Stimulated activated CD4-positive, alpha-beta T cell treated with anti-CD3 and anti-CD28 coated beads, Interleukin-4, amount 100 ng/mL, for 4 hours (primary cell): ENCODE measurements at regions not wholly inside any gene's neighbourhood (a gene's known extent, or its start where the extent isn't known, plus 50 kb on each side); places are given as distances from the start of the nearest gene placed in this dataset.

Experiments used
- DNase-seq, 2 experiments: peaks; one replicate each; pipeline ENCODE4 v3.0.0-alpha.2; 2020

- no peak for DNase-seq
Observed at GRCh38 chr9:105928416-105928815, 234.1 kb downstream of the TMEM38B start.

- DNase-seq = no peak
Observed at GRCh38 chr9:105930011-105930627, 235.8 kb downstream of the TMEM38B start.

GRCh38 chr9:105932276-105932675 lies 237.9 kb downstream of the TMEM38B start:
- DNase-seq = no peak

- no peak for DNase-seq
Observed at GRCh38 chr9:105950448-105950847, 256.1 kb downstream of the TMEM38B start.

GRCh38 chr9:105950894-105951293 lies 256.6 kb downstream of the TMEM38B start:
- no peak for DNase-seq

GRCh38 chr9:105954517-105954916 lies 260.2 kb downstream of the TMEM38B start:
- DNase-seq = no peak

GRCh38 chr9:105957830-105958229 lies 263.5 kb downstream of the TMEM38B start:
- DNase-seq = no peak

GRCh38 chr9:105958587-105958986 lies 264.2 kb downstream of the TMEM38B start:
- DNase-seq = no peak

- DNase-seq = no peak
Observed at GRCh38 chr9:105959531-105959930, 265.2 kb downstream of the TMEM38B start.

GRCh38 chr9:105963343-105964099 lies 269.2 kb downstream of the TMEM38B start:
- DNase-seq = no peak

GRCh38 chr9:105964156-105964555 lies 269.8 kb downstream of the TMEM38B start:
- no peak for DNase-seq

- no peak for DNase-seq
Observed at GRCh38 chr9:105966834-105967233, 272.5 kb downstream of the TMEM38B start.

GRCh38 chr9:105967248-105967647 lies 272.9 kb downstream of the TMEM38B start:
- no peak for DNase-seq

GRCh38 chr9:105967797-105968196 lies 273.5 kb downstream of the TMEM38B start:
- DNase-seq = no peak

GRCh38 chr9:105968811-105969466 lies 274.6 kb downstream of the TMEM38B start:
- no peak for DNase-seq

GRCh38 chr9:105969636-105970035 lies 275.3 kb downstream of the TMEM38B start:
- DNase-seq = no peak

- DNase-seq = no peak
Observed at GRCh38 chr9:105971986-105972385, 277.6 kb downstream of the TMEM38B start.

GRCh38 chr9:105972466-105973204 lies 278.3 kb downstream of the TMEM38B start:
- DNase-seq = no peak

GRCh38 chr9:105973951-105974351 lies 279.6 kb downstream of the TMEM38B start:
- DNase-seq = no peak

- DNase-seq = no peak
Observed at GRCh38 chr9:105975886-105976645, 281.7 kb downstream of the TMEM38B start.

- no peak for DNase-seq
Observed at GRCh38 chr9:105978336-105978735, 284.0 kb downstream of the TMEM38B start.

- DNase-seq = no peak
Observed at GRCh38 chr9:105978826-105979225, 284.5 kb downstream of the TMEM38B start.

- no peak for DNase-seq
Observed at GRCh38 chr9:105979290-105979689, 284.9 kb downstream of the TMEM38B start.
